GM12878 (cell line): ENCODE measurements at regions not wholly inside any gene's neighbourhood (a gene's known extent, or its start where the extent isn't known, plus 50 kb on each side); places are given as distances from the start of the nearest gene placed in this dataset.

Experiments used
- ATAC-seq: fragments of 200-7000 bp; cut with Tn5 transposase; 3 replicates; pipeline ENCODE4 v1.9.1; 2020; ENCODE audit warnings: mild to moderate bottlenecking, moderate library complexity
- BruUV-seq: library from RNA; stranded (reverse); fragments of 400-500 nt; replicated peaks from 2 replicates; lab custom pipeline; 2021; lab: Mats Ljungman, UMichigan
- CTCF ChIA-PET: fragments of 300-600 bp; sonication (Branson Sonifier 250); formaldehyde crosslinking; extraction: SDS; loops from one replicate; lab custom pipeline; 2021; ENCODE audit warnings: inconsistent platforms; lab: Yijun Ruan, JAX
- POLR2A ChIA-PET: fragments of 350-600 bp; formaldehyde crosslinking; extraction: SDS; loops from one replicate; lab custom pipeline; 2021; ENCODE audit warnings: inconsistent platforms; lab: Charles Lee
- RAD21 ChIA-PET: fragments of 300-600 bp; sonication (Branson Sonifier 250); formaldehyde crosslinking; loops from one replicate; lab custom pipeline; 2023; ENCODE audit warnings: antibody characterized with exemption; ENCODE audit not compliant: unreplicated experiment; lab: Charles Lee
- SMC1A ChIA-PET: fragments of 300-600 bp; sonication (Branson Sonifier 250); formaldehyde crosslinking; loops from one replicate; lab custom pipeline; 2023; ENCODE audit not compliant: unreplicated experiment, uncharacterized antibody; lab: Charles Lee
- DNase-seq: peaks from one replicate; pipeline ENCODE4 v3.0.0-alpha.2; 2011; ENCODE audit warnings: low read depth, low spot score
- FAIRE-seq: peaks from 3 replicates; lab custom pipeline; 2011; peaks lifted over from hg19 to GRCh38; lab: Jason Lieb, UNC
- H2AFZ ChIP-seq: 2 replicates; pipeline ENCODE4 v1.6.0; 2011; ENCODE audit warnings: low read depth, low read length, control low read depth; ENCODE audit not compliant: control insufficient read depth
- H3K27ac ChIP-seq: 2 replicates; pipeline ENCODE4 v1.5.1; 2011; ENCODE audit warnings: control low read depth; ENCODE audit not compliant: control insufficient read depth, insufficient read depth
- H3K27me3 ChIP-seq, 2 experiments: replicated peaks in 1 of 2; 2 replicates each; pipeline versions ENCODE4 v1.6.0 to v1.6.1; 2011; ENCODE audit warnings: low read length in 1 of 2; ENCODE audit not compliant: control insufficient read depth in 2 of 2, insufficient read depth in 2 of 2
- H3K36me3 ChIP-seq, 2 experiments: 2 replicates each; pipeline ENCODE4 v1.5.1; 2011; ENCODE audit warnings: low read length in 1 of 2; ENCODE audit not compliant: control insufficient read depth in 2 of 2, insufficient read depth in 2 of 2
- H3K4me1 ChIP-seq: 2 replicates; pipeline ENCODE4 v1.6.1; 2011; ENCODE audit warnings: mild to moderate bottlenecking, low read length, moderate library complexity, mixed read lengths; ENCODE audit not compliant: control insufficient read depth, insufficient read depth
- H3K4me2 ChIP-seq: 2 replicates; pipeline ENCODE4 v1.6.0; 2011; ENCODE audit warnings: control low read depth; ENCODE audit not compliant: control insufficient read depth, insufficient read depth
- H3K4me3 ChIP-seq: fragments of 200-600 bp; sonication (generic); 2 replicates; pipeline ENCODE4 v1.5.1; 2016
- H3K79me2 ChIP-seq: 2 replicates; pipeline ENCODE4 v1.6.0; 2011; ENCODE audit warnings: low read length; ENCODE audit not compliant: control insufficient read depth, insufficient read depth
- H3K9ac ChIP-seq: 2 replicates; pipeline ENCODE4 v1.8.0; 2011; ENCODE audit warnings: low read length, control low read depth, mixed read lengths; ENCODE audit not compliant: control insufficient read depth, insufficient read depth
- H3K9me3 ChIP-seq: replicated peaks from 3 replicates; pipeline ENCODE4 v1.5.1; 2011; ENCODE audit warnings: mild to moderate bottlenecking, low read length; ENCODE audit not compliant: control insufficient read depth, insufficient read depth
- H4K20me1 ChIP-seq: 2 replicates; pipeline ENCODE4 v1.6.0; 2011; ENCODE audit not compliant: control insufficient read depth, insufficient read depth
- CBX5 ChIP-seq: sonication (generic); IDR thresholded peaks from 2 replicates; pipeline ENCODE4 v1.6.1; 2016; ENCODE audit warnings: low read depth, moderate library complexity, mild to moderate bottlenecking, inconsistent platforms
- EP300 ChIP-seq, 2 experiments: fragments of 150-350 bp in 1 of 2; IDR thresholded peaks; 2 replicates each; pipeline ENCODE4 v1.6.1; 2011 to 2012; ENCODE audit warnings: low read depth in 2 of 2, low read length in 2 of 2, borderline replicate concordance in 1 of 2, improper control_type of control experiment in 1 of 2, inconsistent platforms in 1 of 2; ENCODE audit not compliant: control insufficient read depth in 1 of 2
- MEF2B ChIP-seq: fragments of 450-650 bp; IDR thresholded peaks from 2 replicates; pipeline ENCODE4 v1.6.1; 2018; ENCODE audit warnings: mild to moderate bottlenecking, moderate library complexity; ENCODE audit not compliant: partially characterized antibody, poor library complexity, severe bottlenecking
- NFXL1 ChIP-seq: fragments of 450-650 bp; IDR thresholded peaks from 2 replicates; pipeline ENCODE4 v1.6.1; 2017; ENCODE audit warnings: antibody characterized with exemption, mild to moderate bottlenecking, borderline replicate concordance
- PML ChIP-seq: IDR thresholded peaks from 2 replicates; pipeline ENCODE4 v1.6.1; 2012; ENCODE audit warnings: low read length, inconsistent platforms
- SREBF1 ChIP-seq: IDR thresholded peaks from 2 replicates; pipeline ENCODE4 v1.6.1; 2012; ENCODE audit warnings: mild to moderate bottlenecking, low read length
- ZBED1 ChIP-seq: IDR thresholded peaks from 2 replicates; pipeline ENCODE4 v1.6.1; 2016; ENCODE audit warnings: borderline replicate concordance
- in situ Hi-C: fragments of 300-500 bp; cut with MboI; formaldehyde crosslinking; loops from 9 replicates; pipeline ENCODE4 v1.14.3; 2018; ENCODE audit warnings: mixed read lengths
- intact Hi-C: fragments of 100-400 bp; cut with micrococcal nuclease; formaldehyde crosslinking; loops from one replicate; pipeline ENCODE4 v1.14.2; 2022; ENCODE audit not compliant: unreplicated experiment
- TF ChIP-seq, protein P1 (sequence below): fragments of 450-650 bp; IDR thresholded peaks from 2 replicates; pipeline ENCODE4 v1.6.1; 2016; ENCODE audit warnings: mild to moderate bottlenecking
- TF ChIP-seq, protein P2 (sequence below): fragments of 450-650 bp; IDR thresholded peaks from 2 replicates; pipeline ENCODE4 v1.6.1; 2016; ENCODE audit warnings: mild to moderate bottlenecking

DNA sequence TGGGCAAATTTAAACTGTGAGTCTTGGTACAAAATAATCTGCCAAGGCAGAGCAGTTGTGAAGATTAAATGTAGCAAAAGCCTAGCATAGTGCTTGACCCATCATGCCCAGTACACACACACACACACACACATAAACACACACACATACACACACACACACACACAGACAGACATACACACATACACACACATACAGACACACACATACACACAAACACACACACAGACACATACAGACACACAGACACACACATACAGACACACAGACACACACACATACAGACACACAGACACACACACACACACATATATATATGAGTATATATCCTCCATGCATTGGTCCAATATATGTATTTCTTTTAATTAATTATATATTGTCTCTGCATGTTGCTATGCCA lies 328.8 kb upstream of the DNAJC19 start:
- Histone ChIP-seq H3K27ac (no peak overlapping the region), H3K79me2 (no peaks in the 10 kb centered on the region), H3K9me3 (no peaks in the 10 kb centered on the region), H3K4me2 (no peak overlapping the region), H4K20me1 (no peaks in the 10 kb centered on the region), H3K36me3 (no peaks in the 10 kb centered on the region), H3K4me3 (no peak overlapping the region), H3K27me3 (no peaks in the 10 kb centered on the region; a peak in 1 of 4 replicates), H2AFZ (no peak overlapping the region), H3K4me1 (no peaks in the 10 kb centered on the region), H3K9ac (no peak overlapping the region)
- intact Hi-C loops = no loop called here
- ATAC-seq = no peak
- TF ChIP-seq PML (no peak), EP300 (IDR thresholded peaks at IDR 0.05; ENCODE audit: borderline replicate concordance in 1 of 2, control insufficient read depth in 1 of 2, low read depth in 2 of 2, low read length in 2 of 2) (no peak), CBX5 (no peak), MEF2B (no peak), SREBF1 (no peak), NFXL1 (no peak), ZBED1 (no peak)
- TF ChIP-seq, protein P1, sequence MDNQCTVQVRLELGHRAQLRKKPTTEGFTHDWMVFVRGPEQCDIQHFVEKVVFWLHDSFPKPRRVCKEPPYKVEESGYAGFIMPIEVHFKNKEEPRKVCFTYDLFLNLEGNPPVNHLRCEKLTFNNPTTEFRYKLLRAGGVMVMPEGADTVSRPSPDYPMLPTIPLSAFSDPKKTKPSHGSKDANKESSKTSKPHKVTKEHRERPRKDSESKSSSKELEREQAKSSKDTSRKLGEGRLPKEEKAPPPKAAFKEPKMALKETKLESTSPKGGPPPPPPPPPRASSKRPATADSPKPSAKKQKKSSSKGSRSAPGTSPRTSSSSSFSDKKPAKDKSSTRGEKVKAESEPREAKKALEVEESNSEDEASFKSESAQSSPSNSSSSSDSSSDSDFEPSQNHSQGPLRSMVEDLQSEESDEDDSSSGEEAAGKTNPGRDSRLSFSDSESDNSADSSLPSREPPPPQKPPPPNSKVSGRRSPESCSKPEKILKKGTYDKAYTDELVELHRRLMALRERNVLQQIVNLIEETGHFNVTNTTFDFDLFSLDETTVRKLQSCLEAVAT = no peak
- TF ChIP-seq, protein P2, sequence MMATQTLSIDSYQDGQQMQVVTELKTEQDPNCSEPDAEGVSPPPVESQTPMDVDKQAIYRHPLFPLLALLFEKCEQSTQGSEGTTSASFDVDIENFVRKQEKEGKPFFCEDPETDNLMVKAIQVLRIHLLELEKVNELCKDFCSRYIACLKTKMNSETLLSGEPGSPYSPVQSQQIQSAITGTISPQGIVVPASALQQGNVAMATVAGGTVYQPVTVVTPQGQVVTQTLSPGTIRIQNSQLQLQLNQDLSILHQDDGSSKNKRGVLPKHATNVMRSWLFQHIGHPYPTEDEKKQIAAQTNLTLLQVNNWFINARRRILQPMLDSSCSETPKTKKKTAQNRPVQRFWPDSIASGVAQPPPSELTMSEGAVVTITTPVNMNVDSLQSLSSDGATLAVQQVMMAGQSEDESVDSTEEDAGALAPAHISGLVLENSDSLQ = no peak
- ChIA-PET SMC1A (no interaction called here), POLR2A (no interaction called here), RAD21 (no interaction called here), CTCF (interaction anchor here (1.1 kb wide), 1 partner anchor 9 kb away, joined by 3 read pairs; no protein-coding TSS in a partner anchor)
- no peak for DNase-seq
- in situ Hi-C loops = no loop called here
- BruUV-seq = no TSS peak
- FAIRE-seq = no peak
